ENCODE measurements at regions not wholly inside any gene's neighbourhood (a gene's known extent, or its start where the extent isn't known, plus 50 kb on each side); places are given as distances from the start of the nearest gene placed in this dataset.
A peak's percentile ranks its signal among the peaks of the same experiment; 100 is the strongest.

DNA sequence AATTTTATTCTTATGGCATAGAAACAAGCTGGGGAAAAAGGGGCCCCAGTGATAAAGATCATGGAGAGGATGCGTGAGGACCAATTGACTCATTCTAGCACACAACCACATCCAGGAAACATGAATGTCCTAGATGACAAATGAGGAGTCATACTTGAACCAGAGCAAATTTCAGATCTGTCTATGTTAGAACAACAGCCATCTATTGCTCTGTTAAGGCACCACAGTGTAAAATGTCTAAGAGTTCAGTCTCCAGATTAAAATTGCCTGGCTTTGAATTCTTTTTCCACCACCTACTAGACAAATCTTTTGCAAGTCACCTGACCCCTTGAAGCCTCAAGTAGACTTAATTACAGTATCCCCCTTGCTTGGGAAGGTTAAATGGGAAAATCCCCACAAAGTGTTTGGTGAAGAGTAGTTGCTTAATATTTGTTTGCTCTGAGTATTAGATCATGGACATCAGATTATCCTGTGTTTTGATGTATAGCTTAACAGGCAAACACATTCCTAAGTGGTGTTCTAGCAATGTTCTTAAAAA is 258.7 kb upstream of the TGFBR2 start:
- DNase-seq (ENCODE audit: low read depth, low spot score) = no peak
- in situ Hi-C loops (cut with HindIII; ENCODE audit: low pct_unique_long_range_greater_than_20kb, low sequenced_read_pairs) = loop anchor here (10.0 kb wide), 1 partner anchor 337 kb away; no protein-coding TSS in a partner anchor

- no peak for DNase-seq (ENCODE audit: low read depth, low spot score)
- in situ Hi-C loops (cut with HindIII; ENCODE audit: low pct_unique_long_range_greater_than_20kb, low sequenced_read_pairs) = loop anchor here (10.0 kb wide), 1 partner anchor 335 kb away; no protein-coding TSS in a partner anchor
These were observed 256.9 kb upstream of the TGFBR2 start for GRCh38 chr3:30349507-30349906.

GRCh38 chr3:30350011-30350410 is 256.4 kb upstream of the TGFBR2 start:
- no peak for DNase-seq (ENCODE audit: low read depth, low spot score)
- in situ Hi-C loops (cut with HindIII; ENCODE audit: low pct_unique_long_range_greater_than_20kb, low sequenced_read_pairs) = no loop called here

DNA sequence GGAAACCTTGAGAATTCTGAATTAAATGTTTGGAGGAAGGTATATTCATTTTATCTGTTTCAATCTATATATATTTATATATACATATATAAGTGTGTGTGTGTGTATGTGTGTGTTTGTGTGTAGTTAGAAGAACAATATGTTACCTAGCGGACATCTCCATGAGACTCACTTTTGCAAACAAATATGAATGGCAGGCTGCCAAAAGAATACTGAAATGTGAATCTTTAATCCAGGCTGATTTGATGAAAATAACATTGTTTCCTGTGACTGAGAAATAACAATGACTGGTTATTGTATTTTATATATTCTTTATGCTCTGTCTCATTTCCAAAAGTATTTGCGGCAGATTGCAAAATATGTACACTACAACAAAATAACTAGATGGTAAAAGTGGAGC is 255.5 kb upstream of the TGFBR2 start:
- in situ Hi-C loops (cut with HindIII; ENCODE audit: low pct_unique_long_range_greater_than_20kb, low sequenced_read_pairs) = no loop called here
- DNase-seq (ENCODE audit: low read depth, low spot score) = no peak

DNA sequence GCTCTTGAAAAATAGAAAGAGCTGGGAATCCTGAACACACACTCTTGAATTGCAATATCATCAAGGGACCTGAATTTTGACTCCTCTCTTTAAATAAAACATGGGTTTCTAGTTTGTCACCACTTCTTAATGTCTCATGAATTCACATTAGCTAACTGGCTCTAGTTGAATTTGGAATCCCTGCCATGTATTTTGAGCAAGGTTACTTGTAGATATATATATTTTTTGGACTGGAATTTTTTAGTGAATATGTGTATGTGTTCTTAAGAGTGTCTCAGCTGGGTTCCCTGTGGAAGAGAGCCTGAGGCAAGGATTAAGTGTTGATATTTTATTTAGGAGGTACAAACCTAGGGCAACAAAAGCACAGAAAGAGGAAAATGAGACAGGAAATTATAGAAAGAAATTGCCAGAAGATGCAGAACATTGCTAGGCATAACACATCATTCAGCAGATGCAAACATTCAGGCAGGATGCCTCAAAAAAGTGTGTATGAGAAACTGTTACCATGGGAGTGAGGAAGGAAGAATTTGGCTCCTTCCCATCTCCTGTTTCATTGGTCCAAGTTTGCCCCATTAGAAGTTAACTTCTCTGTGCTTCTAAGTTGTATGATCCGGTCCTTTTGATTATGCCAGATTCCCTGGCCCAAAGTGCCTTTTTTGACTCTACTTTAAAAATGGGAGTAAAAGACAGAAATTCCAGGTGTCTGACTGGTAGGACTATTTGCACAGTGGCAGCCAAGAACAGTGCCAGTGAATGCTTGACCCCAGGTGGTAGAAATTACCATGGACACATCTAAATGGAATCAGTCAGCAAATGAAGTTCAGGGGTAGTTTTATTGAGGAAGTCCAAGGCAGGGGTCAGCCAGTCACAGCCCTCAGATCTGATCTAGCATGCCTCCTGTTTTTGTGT is 253.7 kb upstream of the TGFBR2 start:
- DNase-seq (ENCODE audit: low read depth, low spot score) = no peak
- in situ Hi-C loops (cut with HindIII; ENCODE audit: low pct_unique_long_range_greater_than_20kb, low sequenced_read_pairs) = no loop called here

DNA sequence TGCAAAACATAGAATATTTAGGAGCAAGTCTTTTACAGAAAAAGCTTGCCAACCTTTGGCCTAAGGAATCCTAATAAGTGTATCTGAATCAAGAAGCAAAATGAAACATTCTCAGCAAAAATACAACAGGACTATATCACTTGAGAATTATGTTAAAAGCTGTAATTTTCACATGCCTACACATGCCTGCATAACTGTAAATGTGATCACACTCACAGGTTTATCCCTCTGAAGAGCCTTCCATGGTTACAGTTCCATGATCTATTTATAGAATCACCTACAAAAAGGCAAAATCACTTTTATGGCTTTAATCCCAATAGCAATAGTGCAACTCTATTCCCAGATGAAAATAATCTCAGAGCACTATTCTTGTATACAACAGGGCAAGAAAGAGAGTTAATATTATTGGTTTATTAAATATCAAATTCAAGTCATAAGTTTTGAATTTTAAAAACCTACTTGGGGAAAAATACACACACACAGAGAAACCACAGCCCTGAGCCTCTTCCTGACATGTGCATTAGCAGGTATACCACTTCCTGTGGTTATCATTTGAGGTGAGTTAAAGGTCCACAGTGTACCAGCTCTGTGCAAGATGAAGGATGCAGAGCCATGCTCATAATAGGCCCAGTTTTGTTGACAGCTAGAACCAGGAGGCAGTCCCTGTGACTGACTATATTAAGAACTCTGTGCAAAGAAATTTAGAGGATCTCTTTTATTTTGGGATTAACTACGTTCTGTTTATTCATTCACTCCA is 252.5 kb upstream of the TGFBR2 start:
- DNase-seq (ENCODE audit: low read depth, low spot score) = no peak
- in situ Hi-C loops (cut with HindIII; ENCODE audit: low pct_unique_long_range_greater_than_20kb, low sequenced_read_pairs) = no loop called here

GRCh38 chr3:30354513-30354912 is 251.9 kb upstream of the TGFBR2 start:
- DNase-seq (ENCODE audit: low read depth, low spot score) = peak; percentile 45
- in situ Hi-C loops (cut with HindIII; ENCODE audit: low pct_unique_long_range_greater_than_20kb, low sequenced_read_pairs) = no loop called here

DNA sequence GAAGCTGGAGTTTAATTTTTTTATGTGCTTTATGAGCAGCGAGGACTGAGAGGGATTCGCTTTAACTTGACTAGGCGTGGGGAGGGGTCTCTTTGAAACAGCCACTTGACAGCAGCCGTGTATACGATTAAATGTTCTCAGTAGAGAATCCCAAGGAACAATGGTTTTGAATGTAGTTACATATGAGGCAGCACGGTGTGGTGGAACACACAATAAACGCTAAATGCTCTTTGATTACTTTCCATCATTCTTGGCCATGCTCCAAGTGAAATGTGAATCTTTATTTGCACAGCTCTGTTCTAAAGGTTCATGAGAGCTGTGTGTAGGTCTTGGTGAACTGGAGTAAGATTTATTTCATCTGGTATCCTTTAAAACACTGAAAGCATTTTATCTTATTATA is 251.4 kb upstream of the TGFBR2 start:
- no peak for DNase-seq (ENCODE audit: low read depth, low spot score)
- in situ Hi-C loops (cut with HindIII; ENCODE audit: low pct_unique_long_range_greater_than_20kb, low sequenced_read_pairs) = no loop called here

- in situ Hi-C loops (cut with HindIII; ENCODE audit: low pct_unique_long_range_greater_than_20kb, low sequenced_read_pairs) = no loop called here
- DNase-seq (ENCODE audit: low read depth, low spot score) = no peak
These were observed 250.8 kb upstream of the TGFBR2 start for GRCh38 chr3:30355622-30356021.

- in situ Hi-C loops (cut with HindIII; ENCODE audit: low pct_unique_long_range_greater_than_20kb, low sequenced_read_pairs) = no loop called here
- DNase-seq (ENCODE audit: low read depth, low spot score) = no peak
These were observed 249.3 kb upstream of the TGFBR2 start for GRCh38 chr3:30356866-30357753.

- DNase-seq (ENCODE audit: low read depth, low spot score) = no peak
These were observed 248.5 kb upstream of the TGFBR2 start for GRCh38 chr3:30357897-30358296.

GRCh38 chr3:30358871-30359270 is 247.5 kb upstream of the TGFBR2 start:
- DNase-seq (ENCODE audit: low read depth, low spot score) = no peak
- in situ Hi-C loops (cut with HindIII; ENCODE audit: low pct_unique_long_range_greater_than_20kb, low sequenced_read_pairs) = no loop called here

More at GRCh38 chr3:30357897-30358296, 248.5 kb upstream of the TGFBR2 start:
- in situ Hi-C loops (cut with HindIII; ENCODE audit: low pct_unique_long_range_greater_than_20kb, low sequenced_read_pairs) = no loop called here

- no peak for DNase-seq (ENCODE audit: low read depth, low spot score)
- in situ Hi-C loops (cut with HindIII; ENCODE audit: low pct_unique_long_range_greater_than_20kb, low sequenced_read_pairs) = no loop called here
These were observed 237.4 kb upstream of the TGFBR2 start for GRCh38 chr3:30368978-30369377.

DNA sequence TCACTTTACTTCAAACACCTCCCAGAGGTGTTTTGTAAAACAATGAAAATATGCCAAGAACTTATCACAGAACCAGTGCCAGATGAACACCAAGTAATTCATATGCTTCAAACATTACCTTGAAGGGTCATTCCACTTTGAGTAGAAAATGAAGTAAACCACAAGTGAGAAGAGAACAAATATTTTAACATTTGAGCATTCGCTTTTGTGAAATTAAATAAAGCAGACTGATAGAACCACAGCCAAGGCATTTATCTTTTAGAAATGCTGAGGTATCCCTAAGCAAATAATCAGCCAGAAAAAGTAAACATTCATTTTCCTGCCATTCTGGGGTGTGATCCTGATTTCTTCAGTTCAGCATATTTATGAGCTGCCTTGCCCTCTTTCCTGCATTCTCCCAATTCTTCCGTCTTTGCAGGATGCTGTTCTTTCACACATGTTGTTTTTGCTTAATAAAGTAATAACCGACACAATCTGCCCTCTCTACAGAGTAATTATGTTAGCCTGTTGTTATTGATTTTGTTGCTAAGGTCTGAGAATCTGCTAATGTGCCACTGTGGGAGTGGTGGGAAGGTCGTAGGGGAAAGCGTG is 235.6 kb upstream of the TGFBR2 start:
- DNase-seq (ENCODE audit: low read depth, low spot score) = no peak
- in situ Hi-C loops (cut with HindIII; ENCODE audit: low pct_unique_long_range_greater_than_20kb, low sequenced_read_pairs) = no loop called here

- DNase-seq (ENCODE audit: low read depth, low spot score) = no peak
- in situ Hi-C loops (cut with HindIII; ENCODE audit: low pct_unique_long_range_greater_than_20kb, low sequenced_read_pairs) = no loop called here
These were observed 233.6 kb upstream of the TGFBR2 start for GRCh38 chr3:30372837-30373236.

GRCh38 chr3:30384546-30385072 is 221.8 kb upstream of the TGFBR2 start:
- in situ Hi-C loops (cut with HindIII; ENCODE audit: low pct_unique_long_range_greater_than_20kb, low sequenced_read_pairs) = no loop called here
- DNase-seq (ENCODE audit: low read depth, low spot score) = no peak

GRCh38 chr3:30393079-30393478 is 213.3 kb upstream of the TGFBR2 start:
- no peak for DNase-seq (ENCODE audit: low read depth, low spot score)
- in situ Hi-C loops (cut with HindIII; ENCODE audit: low pct_unique_long_range_greater_than_20kb, low sequenced_read_pairs) = no loop called here

Measured in SK-MEL-5 (cell line).